Central memory CD8-positive, alpha-beta T cell (primary cell): ENCODE measurements at regions not wholly inside any gene's neighbourhood (a gene's known extent, or its start where the extent isn't known, plus 50 kb on each side); places are given as distances from the start of the nearest gene placed in this dataset.

Experiments used
- ATAC-seq: fragments of 150-1000 bp; cut with Tn5 transposase; replicated peaks from 2 replicates; pipeline ENCODE4 v1.10.0; 2022; ENCODE audit warnings: mild to moderate bottlenecking, moderate FRiP score, moderate number of reproducible peaks; ENCODE audit not compliant: poor library complexity, severe bottlenecking; ENCODE audit errors: extremely low read depth
- DNase-seq, 2 donors: peaks; one replicate each; pipeline ENCODE4 v3.0.0; 2021; ENCODE audit warnings: low spot score in 2 of 2
- H3K27ac Mint-ChIP-seq: one replicate; pipeline ENCODE4 v1.8.0; 2022; ENCODE audit warnings: low read depth, mild to moderate bottlenecking, moderate library complexity, mixed read lengths
- H3K27me3 Mint-ChIP-seq: one replicate; pipeline ENCODE4 v1.8.0; 2022; ENCODE audit warnings: mixed read lengths
- H3K36me3 Mint-ChIP-seq: one replicate; pipeline ENCODE4 v1.8.0; 2022; ENCODE audit warnings: mild to moderate bottlenecking, moderate library complexity, mixed read lengths; ENCODE audit not compliant: insufficient read depth
- H3K4me1 Mint-ChIP-seq: one replicate; pipeline ENCODE4 v1.8.0; 2022; ENCODE audit warnings: mixed read lengths
- H3K4me3 Mint-ChIP-seq: one replicate; pipeline ENCODE4 v1.8.0; 2022; ENCODE audit warnings: mild to moderate bottlenecking, moderate library complexity, mixed read lengths
- H3K9me3 Mint-ChIP-seq: one replicate; pipeline ENCODE4 v1.8.0; 2022; ENCODE audit warnings: mixed read lengths

- Mint-ChIP-seq H3K4me3 (no peak overlapping the region), H3K36me3 (no peaks in the 10 kb centered on the region), H3K27me3 (peaks cover 51% of the 10 kb centered on the region), H3K27ac (no peak overlapping the region), H3K9me3 (no peaks in the 10 kb centered on the region), H3K4me1 (no peaks in the 10 kb centered on the region)
- DNase-seq = no peak
- no peak for ATAC-seq
These were observed 122.0 kb downstream of the PRLHR start for GRCh38 chr10:118473305-118473960.

- H3K9me3 Mint-ChIP-seq = no peaks in the 10 kb centered on the region
- no peak overlapping the region for H3K4me3 Mint-ChIP-seq
- ATAC-seq = no peak
- no peaks in the 10 kb centered on the region for H3K36me3 Mint-ChIP-seq
- H3K27ac Mint-ChIP-seq = no peak overlapping the region
- peaks cover 51% of the 10 kb centered on the region for H3K27me3 Mint-ChIP-seq
- DNase-seq = no peak
- no peaks in the 10 kb centered on the region for H3K4me1 Mint-ChIP-seq
These were observed 122.8 kb downstream of the PRLHR start for GRCh38 chr10:118472415-118473304.

GRCh38 chr10:118471863-118472262 is 123.6 kb downstream of the PRLHR start:
- Mint-ChIP-seq H3K27ac (no peak overlapping the region), H3K36me3 (no peaks in the 10 kb centered on the region), H3K27me3 (peaks cover 51% of the 10 kb centered on the region), H3K4me1 (no peaks in the 10 kb centered on the region), H3K4me3 (no peak overlapping the region), H3K9me3 (no peaks in the 10 kb centered on the region)
- ATAC-seq (no peak), DNase-seq (no peak)

GRCh38 chr10:118470470-118470869 is 125.0 kb downstream of the PRLHR start:
- Mint-ChIP-seq H3K9me3 (no peaks in the 10 kb centered on the region), H3K4me1 (no peaks in the 10 kb centered on the region), H3K4me3 (no peak overlapping the region), H3K27me3 (peaks cover 51% of the 10 kb centered on the region), H3K36me3 (no peaks in the 10 kb centered on the region), H3K27ac (no peak overlapping the region)
- no peak for DNase-seq
- no peak for ATAC-seq

- no peak overlapping the region for H3K27ac Mint-ChIP-seq
- H3K9me3 Mint-ChIP-seq = no peaks in the 10 kb centered on the region
- H3K4me3 Mint-ChIP-seq = no peak overlapping the region
- no peaks in the 10 kb centered on the region for H3K4me1 Mint-ChIP-seq
- DNase-seq (no peak), ATAC-seq (no peak)
- peaks cover 63% of the 10 kb centered on the region for H3K27me3 Mint-ChIP-seq
- H3K36me3 Mint-ChIP-seq = no peaks in the 10 kb centered on the region
These were observed 125.1 kb upstream of the FAM204A start for GRCh38 chr10:118467200-118467599.

GRCh38 chr10:118465300-118465874 is 123.3 kb upstream of the FAM204A start:
- no peak overlapping the region for H3K4me3 Mint-ChIP-seq
- no peak for ATAC-seq
- no peak overlapping the region for H3K27ac Mint-ChIP-seq
- H3K36me3 Mint-ChIP-seq = no peaks in the 10 kb centered on the region
- no peaks in the 10 kb centered on the region for H3K9me3 Mint-ChIP-seq
- DNase-seq = no peak
- H3K27me3 Mint-ChIP-seq = peaks cover 81% of the 10 kb centered on the region
- no peaks in the 10 kb centered on the region for H3K4me1 Mint-ChIP-seq

- no peaks in the 10 kb centered on the region for H3K4me1 Mint-ChIP-seq
- no peak overlapping the region for H3K4me3 Mint-ChIP-seq
- H3K27me3 Mint-ChIP-seq = peaks cover 82% of the 10 kb centered on the region
- no peak for ATAC-seq
- H3K9me3 Mint-ChIP-seq = no peaks in the 10 kb centered on the region
- DNase-seq = no peak
- no peaks in the 10 kb centered on the region for H3K36me3 Mint-ChIP-seq
- H3K27ac Mint-ChIP-seq = no peak overlapping the region
These were observed 121.6 kb upstream of the FAM204A start for GRCh38 chr10:118463740-118464139.

- ATAC-seq (no peak), DNase-seq (no peak)
- Mint-ChIP-seq H3K36me3 (no peaks in the 10 kb centered on the region), H3K27me3 (peaks cover 80% of the 10 kb centered on the region), H3K4me1 (no peaks in the 10 kb centered on the region), H3K27ac (no peak overlapping the region), H3K9me3 (no peaks in the 10 kb centered on the region), H3K4me3 (no peak overlapping the region)
These were observed 120.3 kb upstream of the FAM204A start for GRCh38 chr10:118462401-118462800.

- Mint-ChIP-seq H3K36me3 (no peaks in the 10 kb centered on the region), H3K4me3 (peak overlapping the region; percentile 45), H3K9me3 (no peaks in the 10 kb centered on the region), H3K27me3 (peaks cover 80% of the 10 kb centered on the region), H3K4me1 (no peaks in the 10 kb centered on the region), H3K27ac (no peak overlapping the region)
- peak; percentile 16 to 22 for DNase-seq
- peak; percentile 46 for ATAC-seq
These were observed 117.6 kb upstream of the FAM204A start for GRCh38 chr10:118459642-118460193.

GRCh38 chr10:118458957-118459641 is 117.0 kb upstream of the FAM204A start:
- Mint-ChIP-seq H3K9me3 (no peaks in the 10 kb centered on the region), H3K4me3 (peak overlapping the region; percentile 45), H3K36me3 (no peaks in the 10 kb centered on the region), H3K4me1 (no peaks in the 10 kb centered on the region), H3K27me3 (peaks cover 74% of the 10 kb centered on the region), H3K27ac (no peak overlapping the region)
- no peak for ATAC-seq
- DNase-seq = no peak

GRCh38 chr10:118457824-118458428 is 115.8 kb upstream of the FAM204A start:
- ATAC-seq (no peak), DNase-seq (no peak)
- Mint-ChIP-seq H3K9me3 (no peaks in the 10 kb centered on the region), H3K27ac (no peak overlapping the region), H3K4me1 (no peaks in the 10 kb centered on the region), H3K36me3 (no peaks in the 10 kb centered on the region), H3K27me3 (peaks cover 62% of the 10 kb centered on the region), H3K4me3 (no peak overlapping the region)

- Mint-ChIP-seq H3K27me3 (peaks cover 60% of the 10 kb centered on the region), H3K4me1 (no peaks in the 10 kb centered on the region), H3K4me3 (no peak overlapping the region), H3K36me3 (no peaks in the 10 kb centered on the region), H3K9me3 (no peaks in the 10 kb centered on the region), H3K27ac (no peak overlapping the region)
- no peak for ATAC-seq
- DNase-seq = no peak
These were observed 113.1 kb upstream of the FAM204A start for GRCh38 chr10:118455181-118455695.
